ENCODE measurements at regions not wholly inside any gene's neighbourhood (a gene's known extent, or its start where the extent isn't known, plus 50 kb on each side); places are given as distances from the start of the nearest gene placed in this dataset.

DNA sequence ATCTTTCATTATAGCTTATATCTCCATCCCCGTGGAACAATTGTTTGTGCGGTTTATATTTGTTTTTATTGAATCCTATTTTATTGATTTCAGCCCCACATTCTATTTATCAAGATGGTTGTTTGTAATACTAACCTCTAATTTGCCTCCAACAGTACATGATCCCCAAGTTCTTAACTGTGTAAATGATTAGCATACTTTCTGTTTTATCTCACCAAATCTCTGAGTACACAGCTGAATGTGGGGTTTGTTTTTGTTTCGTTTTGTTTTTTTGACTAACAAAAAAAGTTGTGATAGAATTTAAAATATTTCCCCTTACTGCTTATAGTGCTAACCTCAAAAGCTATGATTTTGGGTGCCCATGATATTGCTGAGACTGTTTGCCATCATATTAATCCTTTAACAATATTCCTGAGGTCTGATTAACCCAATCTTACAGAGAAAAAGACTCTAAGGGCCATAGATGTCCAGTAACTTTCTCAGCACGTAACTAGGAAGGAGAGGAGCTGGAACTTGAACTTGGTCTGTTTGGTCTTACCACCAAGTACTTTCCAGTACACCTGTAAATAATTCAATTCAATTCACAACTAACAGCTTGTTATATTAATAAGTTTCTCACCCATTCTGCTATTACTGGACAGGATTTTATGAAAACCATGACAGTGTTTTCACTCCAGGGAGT is 789.8 kb downstream of the TUSC7 start:
- TF ChIP-seq, protein P1, sequence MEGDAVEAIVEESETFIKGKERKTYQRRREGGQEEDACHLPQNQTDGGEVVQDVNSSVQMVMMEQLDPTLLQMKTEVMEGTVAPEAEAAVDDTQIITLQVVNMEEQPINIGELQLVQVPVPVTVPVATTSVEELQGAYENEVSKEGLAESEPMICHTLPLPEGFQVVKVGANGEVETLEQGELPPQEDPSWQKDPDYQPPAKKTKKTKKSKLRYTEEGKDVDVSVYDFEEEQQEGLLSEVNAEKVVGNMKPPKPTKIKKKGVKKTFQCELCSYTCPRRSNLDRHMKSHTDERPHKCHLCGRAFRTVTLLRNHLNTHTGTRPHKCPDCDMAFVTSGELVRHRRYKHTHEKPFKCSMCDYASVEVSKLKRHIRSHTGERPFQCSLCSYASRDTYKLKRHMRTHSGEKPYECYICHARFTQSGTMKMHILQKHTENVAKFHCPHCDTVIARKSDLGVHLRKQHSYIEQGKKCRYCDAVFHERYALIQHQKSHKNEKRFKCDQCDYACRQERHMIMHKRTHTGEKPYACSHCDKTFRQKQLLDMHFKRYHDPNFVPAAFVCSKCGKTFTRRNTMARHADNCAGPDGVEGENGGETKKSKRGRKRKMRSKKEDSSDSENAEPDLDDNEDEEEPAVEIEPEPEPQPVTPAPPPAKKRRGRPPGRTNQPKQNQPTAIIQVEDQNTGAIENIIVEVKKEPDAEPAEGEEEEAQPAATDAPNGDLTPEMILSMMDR (IDR thresholded peaks at IDR 0.05; ENCODE audit: borderline replicate concordance, extremely low read depth, low read length, poor library complexity, severe bottlenecking), result no peak
- no peak for TF ChIP-seq EZH2 (IDR thresholded peaks at IDR 0.05; ENCODE audit: borderline replicate concordance, low read depth, low read length, severe bottlenecking)
